Trophoblast cell (in vitro differentiated cells and primary cell): ENCODE measurements at regions not wholly inside any gene's neighbourhood (a gene's known extent, or its start where the extent isn't known, plus 50 kb on each side); places are given as distances from the start of the nearest gene placed in this dataset.

ENCODE experiments used
- DNase-seq, 2 donors: peaks; one replicate each; pipeline ENCODE4 v3.0.0-alpha.2; 2016
- H2AFZ ChIP-seq: 2 replicates; pipeline ENCODE4 v1.6.1; 2013; ENCODE audit warnings: low read length, moderate library complexity, mild to moderate bottlenecking; ENCODE audit not compliant: insufficient read depth, poor library complexity
- H2AK5ac ChIP-seq: 2 replicates; pipeline ENCODE4 v1.6.1; 2013; ENCODE audit warnings: mild to moderate bottlenecking, low read length
- H2BK120ac ChIP-seq: 2 replicates; pipeline ENCODE4 v1.6.1; 2013; ENCODE audit warnings: low read length, mild to moderate bottlenecking, moderate library complexity; ENCODE audit not compliant: insufficient read depth, poor library complexity
- H2BK12ac ChIP-seq: 2 replicates; pipeline ENCODE4 v1.6.1; 2013; ENCODE audit warnings: mild to moderate bottlenecking, low read length, moderate library complexity
- H2BK5ac ChIP-seq: 2 replicates; pipeline ENCODE4 v1.6.1; 2013; ENCODE audit warnings: low read length, low read depth, moderate library complexity, mild to moderate bottlenecking; ENCODE audit not compliant: poor library complexity
- H3K14ac ChIP-seq: 2 replicates; pipeline ENCODE4 v1.6.1; 2013; ENCODE audit warnings: mild to moderate bottlenecking, low read length
- H3K18ac ChIP-seq: 2 replicates; pipeline ENCODE4 v1.6.1; 2013; ENCODE audit warnings: mild to moderate bottlenecking, low read length
- H3K23ac ChIP-seq: 2 replicates; pipeline ENCODE4 v1.6.1; 2013; ENCODE audit warnings: low read length
- H3K27ac ChIP-seq: 2 replicates; pipeline ENCODE4 v1.5.1; 2013; ENCODE audit warnings: low read depth, mild to moderate bottlenecking, inconsistent platforms, low read length, moderate library complexity
- H3K27me3 ChIP-seq: 2 replicates; pipeline ENCODE4 v1.6.1; 2013; ENCODE audit warnings: inconsistent platforms, mild to moderate bottlenecking, low read length, moderate library complexity; ENCODE audit not compliant: insufficient read depth
- H3K36me3 ChIP-seq, 2 experiments: 1 replicate in 1 of 2; 2 replicates in 1 of 2; pipeline ENCODE4 v1.6.1; 2013; ENCODE audit warnings: low read length in 2 of 2, mild to moderate bottlenecking in 2 of 2, moderate library complexity in 1 of 2; ENCODE audit not compliant: insufficient read depth in 2 of 2, control insufficient read depth in 1 of 2
- H3K4ac ChIP-seq: 2 replicates; pipeline ENCODE4 v1.6.1; 2013; ENCODE audit warnings: low read depth, mild to moderate bottlenecking, low read length, moderate library complexity
- H3K4me1 ChIP-seq, 2 experiments: 1 replicate in 1 of 2; 2 replicates in 1 of 2; pipeline ENCODE4 v1.6.1; 2013; ENCODE audit warnings: low read length in 2 of 2, mild to moderate bottlenecking in 2 of 2, moderate library complexity in 1 of 2; ENCODE audit not compliant: insufficient read depth in 2 of 2, control insufficient read depth in 1 of 2
- H3K4me2 ChIP-seq: 2 replicates; pipeline ENCODE4 v1.6.1; 2013; ENCODE audit warnings: inconsistent platforms, mild to moderate bottlenecking, low read length, moderate library complexity
- H3K4me3 ChIP-seq: 2 replicates; pipeline ENCODE4 v1.5.1; 2013; ENCODE audit warnings: mild to moderate bottlenecking, low read depth, low read length, inconsistent platforms
- H3K79me1 ChIP-seq: one replicate; pipeline ENCODE4 v1.6.1; 2013; ENCODE audit warnings: low read length
- H3K79me2 ChIP-seq: 2 replicates; pipeline ENCODE4 v1.6.1; 2013; ENCODE audit warnings: low read length, mild to moderate bottlenecking; ENCODE audit not compliant: control insufficient read depth, insufficient read depth, poor library complexity
- H3K9ac ChIP-seq: 2 replicates; pipeline ENCODE4 v1.6.1; 2013; ENCODE audit warnings: mild to moderate bottlenecking, low read length
- H3K9me3 ChIP-seq: 2 replicates; pipeline ENCODE4 v1.6.1; 2013; ENCODE audit warnings: low read depth, mild to moderate bottlenecking, control low read depth, inconsistent platforms, low read length; ENCODE audit not compliant: insufficient read depth
- H4K12ac ChIP-seq: 2 replicates; pipeline ENCODE4 v1.6.1; 2013; ENCODE audit warnings: low read depth, mild to moderate bottlenecking, low read length, moderate library complexity
- H4K8ac ChIP-seq: 2 replicates; pipeline ENCODE4 v1.6.1; 2013; ENCODE audit warnings: low read depth, mild to moderate bottlenecking, low read length, moderate library complexity
- H4K91ac ChIP-seq: one replicate; pipeline ENCODE4 v1.6.1; 2013; ENCODE audit warnings: low read depth, mild to moderate bottlenecking, low read length, moderate library complexity
- WGBS: extraction: QIAGEN DNeasy Blood & Tissue Kit; methylation state at CpG from one replicate; pipeline ENCODE4 v1.1.7; 2013; ENCODE audit warnings: missing lambda C conversion rate; ENCODE audit not compliant: insufficient read length, insufficient coverage; ENCODE audit errors: extremely low coverage; 5-methylcytosine and 5-hydroxymethylcytosine counted together

- H3K23ac ChIP-seq: no peak overlapping the region
- DNase-seq: peak in 1 of 2 donors; percentile 28
- no peaks in the 10 kb centered on the region for H3K4me1 ChIP-seq
- H3K4me2 ChIP-seq: no peak overlapping the region
- H2BK120ac ChIP-seq: no peak overlapping the region
- H3K18ac ChIP-seq: no peak overlapping the region
- H3K27me3 ChIP-seq: no peaks in the 10 kb centered on the region
- H4K91ac ChIP-seq: no peak overlapping the region
- H3K79me2 ChIP-seq: no peaks in the 10 kb centered on the region
- no peak overlapping the region for H2AFZ ChIP-seq
- no peaks in the 10 kb centered on the region for H3K9me3 ChIP-seq
- no CpG with 5 or more reads among the region's 3 CpGs for WGBS
- H3K27ac ChIP-seq: no peak overlapping the region
- H4K8ac ChIP-seq: no peak overlapping the region
- H2BK5ac ChIP-seq: no peak overlapping the region
- H3K14ac ChIP-seq: no peak overlapping the region
- H2BK12ac ChIP-seq: no peak overlapping the region
- H3K36me3 ChIP-seq: no peaks in the 10 kb centered on the region
- H4K12ac ChIP-seq: no peak overlapping the region
- H3K4ac ChIP-seq: no peak overlapping the region
- H3K9ac ChIP-seq: no peak overlapping the region
- no peak overlapping the region for H2AK5ac ChIP-seq
- no peaks in the 10 kb centered on the region for H3K79me1 ChIP-seq
- H3K4me3 ChIP-seq: no peak overlapping the region
Observed at GRCh38 chr3:166435469-166436057, 598.3 kb upstream of the BCHE start.

DNA sequence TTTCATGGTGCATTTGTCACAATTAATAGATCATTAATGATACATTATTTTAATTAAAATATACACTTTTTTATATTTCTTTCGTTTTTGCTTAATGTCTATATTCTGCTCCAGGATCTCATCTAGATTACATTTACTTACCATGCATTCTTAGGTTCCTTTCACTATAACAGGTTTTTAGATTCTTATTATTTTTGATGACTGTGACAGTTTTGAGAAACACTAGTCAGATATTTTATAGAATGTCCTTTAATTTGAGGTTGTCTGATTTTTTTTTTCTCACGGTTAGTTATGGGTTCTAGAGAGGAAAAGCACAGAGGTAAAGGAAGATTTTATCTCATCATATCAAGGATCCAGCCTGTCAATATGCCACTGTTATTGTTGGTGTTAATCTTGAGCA is 595.8 kb upstream of the BCHE start:
- no peak overlapping the region for H4K12ac ChIP-seq
- no peaks in the 10 kb centered on the region for H3K79me1 ChIP-seq
- H3K4me1 ChIP-seq: no peaks in the 10 kb centered on the region
- H4K91ac ChIP-seq: no peak overlapping the region
- no peak for DNase-seq
- H3K9ac ChIP-seq: no peak overlapping the region
- no peak overlapping the region for H2BK5ac ChIP-seq
- no peak overlapping the region for H3K18ac ChIP-seq
- no CpG with 5 or more reads among the region's 2 CpGs for WGBS
- no peak overlapping the region for H3K14ac ChIP-seq
- H3K36me3 ChIP-seq: no peaks in the 10 kb centered on the region
- no peaks in the 10 kb centered on the region for H3K79me2 ChIP-seq
- H2AFZ ChIP-seq: no peak overlapping the region
- H3K23ac ChIP-seq: no peak overlapping the region
- H3K4me2 ChIP-seq: no peak overlapping the region
- H4K8ac ChIP-seq: no peak overlapping the region
- H3K9me3 ChIP-seq: no peaks in the 10 kb centered on the region
- H2BK120ac ChIP-seq: no peak overlapping the region
- H3K4ac ChIP-seq: no peak overlapping the region
- H3K27me3 ChIP-seq: no peaks in the 10 kb centered on the region
- no peak overlapping the region for H2AK5ac ChIP-seq
- H3K4me3 ChIP-seq: no peak overlapping the region
- H2BK12ac ChIP-seq: no peak overlapping the region
- no peak overlapping the region for H3K27ac ChIP-seq

- Histone ChIP-seq H2AFZ (no peak overlapping the region), H2BK120ac (peak overlapping the region; percentile 40), H2BK12ac (no peak overlapping the region), H3K79me1 (no peaks in the 10 kb centered on the region), H4K91ac (no peak overlapping the region), H4K12ac (no peak overlapping the region), H4K8ac (no peak overlapping the region), H3K23ac (no peak overlapping the region), H2AK5ac (no peak overlapping the region), H2BK5ac (no peak overlapping the region), H3K4me1 (peaks cover 0 to 9% of the 10 kb centered on the region in 2 experiments), H3K9ac (no peak overlapping the region), H3K4me2 (no peak overlapping the region), H3K27ac (no peak overlapping the region), H3K79me2 (no peaks in the 10 kb centered on the region), H3K36me3 (no peaks in the 10 kb centered on the region), H3K27me3 (no peaks in the 10 kb centered on the region), H3K4ac (no peak overlapping the region), H3K18ac (no peak overlapping the region), H3K14ac (no peak overlapping the region), H3K9me3 (peaks cover 2% of the 10 kb centered on the region), H3K4me3 (no peak overlapping the region)
- DNase-seq: peak; percentile 79 to 82
- WGBS: no CpG with 5 or more reads among the region's 4 CpGs
Observed at GRCh38 chr3:166425900-166426611, 588.8 kb upstream of the BCHE start.

GRCh38 chr3:166425021-166425420 is 587.8 kb upstream of the BCHE start:
- Histone ChIP-seq H3K79me1 (no peaks in the 10 kb centered on the region), H4K8ac (no peak overlapping the region), H2AFZ (no peak overlapping the region), H3K14ac (no peak overlapping the region), H3K9me3 (peaks cover 2% of the 10 kb centered on the region), H2AK5ac (no peak overlapping the region), H4K12ac (no peak overlapping the region), H2BK12ac (no peak overlapping the region), H3K4ac (no peak overlapping the region), H3K18ac (no peak overlapping the region), H3K79me2 (no peaks in the 10 kb centered on the region), H3K36me3 (no peaks in the 10 kb centered on the region), H3K4me1 (peaks cover 0 to 9% of the 10 kb centered on the region in 2 experiments), H3K27ac (no peak overlapping the region), H2BK5ac (no peak overlapping the region), H4K91ac (no peak overlapping the region), H3K27me3 (no peaks in the 10 kb centered on the region), H3K9ac (no peak overlapping the region), H3K23ac (no peak overlapping the region), H3K4me3 (no peak overlapping the region), H2BK120ac (no peak overlapping the region), H3K4me2 (no peak overlapping the region)
- DNase-seq: peak in 1 of 2 donors; percentile 91
